Glutamatergic neuron (in vitro differentiated cells): ENCODE measurements at regions not wholly inside any gene's neighbourhood (a gene's known extent, or its start where the extent isn't known, plus 50 kb on each side); places are given as distances from the start of the nearest gene placed in this dataset.
"Not testable (repeated sequence)": the region's sequence is repeated elsewhere in the genome, so short reads cannot be mapped to it uniquely, and the experiment has no call there.

Experiments used
- DNase-seq: peaks from one replicate; pipeline ENCODE4 v3.0.0; 2022
- H3K27ac Mint-ChIP-seq: one replicate; pipeline ENCODE4 v1.8.0; 2020; ENCODE audit warnings: mild to moderate bottlenecking, mixed read lengths, inconsistent platforms; ENCODE audit not compliant: unreplicated experiment
- H3K27me3 Mint-ChIP-seq: one replicate; pipeline ENCODE4 v1.8.0; 2020; ENCODE audit warnings: mild to moderate bottlenecking, moderate library complexity, mixed read lengths, inconsistent platforms; ENCODE audit not compliant: unreplicated experiment
- H3K36me3 Mint-ChIP-seq: one replicate; pipeline ENCODE4 v1.8.0; 2020; ENCODE audit warnings: mild to moderate bottlenecking, mixed read lengths, inconsistent platforms; ENCODE audit not compliant: unreplicated experiment
- H3K4me1 Mint-ChIP-seq: one replicate; pipeline ENCODE4 v1.8.0; 2020; ENCODE audit warnings: mild to moderate bottlenecking, low read depth, mixed read lengths, inconsistent platforms; ENCODE audit not compliant: unreplicated experiment
- H3K4me3 Mint-ChIP-seq: one replicate; pipeline ENCODE4 v1.8.0; 2020; ENCODE audit warnings: mild to moderate bottlenecking, mixed read lengths, inconsistent platforms; ENCODE audit not compliant: unreplicated experiment
- H3K9me3 Mint-ChIP-seq: one replicate; pipeline ENCODE4 v1.8.0; 2020; ENCODE audit warnings: mild to moderate bottlenecking, moderate library complexity, mixed read lengths, inconsistent platforms; ENCODE audit not compliant: unreplicated experiment

GRCh38 chr5:34296759-34297158 lies 253.7 kb upstream of the C1QTNF3 start:
- H3K27ac Mint-ChIP-seq, DNase-seq, H3K9me3 Mint-ChIP-seq, H3K4me3 Mint-ChIP-seq, H3K36me3 Mint-ChIP-seq, H3K4me1 Mint-ChIP-seq, H3K27me3 Mint-ChIP-seq: not testable (repeated sequence)

- H3K27me3 Mint-ChIP-seq, H3K4me3 Mint-ChIP-seq, H3K36me3 Mint-ChIP-seq, H3K27ac Mint-ChIP-seq, H3K4me1 Mint-ChIP-seq, H3K9me3 Mint-ChIP-seq, DNase-seq: not testable (repeated sequence)
Observed at GRCh38 chr5:34329201-34329600, 286.2 kb upstream of the C1QTNF3 start.

GRCh38 chr5:34329611-34330108 lies 286.6 kb upstream of the C1QTNF3 start:
- H3K27me3 Mint-ChIP-seq, H3K27ac Mint-ChIP-seq, H3K9me3 Mint-ChIP-seq, H3K4me1 Mint-ChIP-seq, H3K4me3 Mint-ChIP-seq, H3K36me3 Mint-ChIP-seq, DNase-seq: not testable (repeated sequence)

- not testable (repeated sequence) for H3K4me3 Mint-ChIP-seq, H3K9me3 Mint-ChIP-seq, H3K36me3 Mint-ChIP-seq, H3K27me3 Mint-ChIP-seq, H3K27ac Mint-ChIP-seq, DNase-seq, H3K4me1 Mint-ChIP-seq
Observed at GRCh38 chr5:34331928-34332454, 289.0 kb upstream of the C1QTNF3 start.

GRCh38 chr5:34339408-34340001 lies 296.5 kb upstream of the C1QTNF3 start:
- not testable (repeated sequence) for H3K9me3 Mint-ChIP-seq, H3K4me1 Mint-ChIP-seq, H3K36me3 Mint-ChIP-seq, H3K27me3 Mint-ChIP-seq, H3K4me3 Mint-ChIP-seq, H3K27ac Mint-ChIP-seq, DNase-seq

- not testable (repeated sequence) for H3K27me3 Mint-ChIP-seq, H3K4me3 Mint-ChIP-seq, H3K27ac Mint-ChIP-seq, DNase-seq, H3K4me1 Mint-ChIP-seq, H3K9me3 Mint-ChIP-seq, H3K36me3 Mint-ChIP-seq
Observed at GRCh38 chr5:34354440-34354839, 301.7 kb upstream of the RAI14 start.

GRCh38 chr5:34371417-34371816 lies 284.7 kb upstream of the RAI14 start:
- H3K9me3 Mint-ChIP-seq, H3K27me3 Mint-ChIP-seq, H3K4me1 Mint-ChIP-seq, H3K27ac Mint-ChIP-seq, DNase-seq, H3K36me3 Mint-ChIP-seq, H3K4me3 Mint-ChIP-seq: not testable (repeated sequence)

GRCh38 chr5:34371817-34372216 lies 284.3 kb upstream of the RAI14 start:
- H3K36me3 Mint-ChIP-seq, H3K4me3 Mint-ChIP-seq, H3K27ac Mint-ChIP-seq, H3K27me3 Mint-ChIP-seq, H3K4me1 Mint-ChIP-seq, DNase-seq, H3K9me3 Mint-ChIP-seq: not testable (repeated sequence)

- not testable (repeated sequence) for H3K27ac Mint-ChIP-seq, H3K27me3 Mint-ChIP-seq, DNase-seq, H3K36me3 Mint-ChIP-seq, H3K9me3 Mint-ChIP-seq, H3K4me1 Mint-ChIP-seq, H3K4me3 Mint-ChIP-seq
Observed at GRCh38 chr5:34372739-34373138, 283.4 kb upstream of the RAI14 start.

- H3K27me3 Mint-ChIP-seq, H3K36me3 Mint-ChIP-seq, H3K27ac Mint-ChIP-seq, H3K4me3 Mint-ChIP-seq, DNase-seq, H3K9me3 Mint-ChIP-seq, H3K4me1 Mint-ChIP-seq: not testable (repeated sequence)
Observed at GRCh38 chr5:34377651-34378050, 278.5 kb upstream of the RAI14 start.

- not testable (repeated sequence) for DNase-seq, H3K4me1 Mint-ChIP-seq, H3K27ac Mint-ChIP-seq, H3K9me3 Mint-ChIP-seq, H3K4me3 Mint-ChIP-seq, H3K36me3 Mint-ChIP-seq, H3K27me3 Mint-ChIP-seq
Observed at GRCh38 chr5:34378498-34378897, 277.6 kb upstream of the RAI14 start.

GRCh38 chr5:34388754-34389153 lies 267.4 kb upstream of the RAI14 start:
- H3K27ac Mint-ChIP-seq, H3K27me3 Mint-ChIP-seq, H3K9me3 Mint-ChIP-seq, DNase-seq, H3K4me1 Mint-ChIP-seq, H3K36me3 Mint-ChIP-seq, H3K4me3 Mint-ChIP-seq: not testable (repeated sequence)
